Colonic mucosa (tissue), 4 donors: ENCODE measurements at regions not wholly inside any gene's neighbourhood (a gene's known extent, or its start where the extent isn't known, plus 50 kb on each side); places are given as distances from the start of the nearest gene placed in this dataset.

ENCODE experiments used
- DNase-seq: peaks from one replicate; pipeline ENCODE4 v3.0.0-alpha.2; 2020
- H3K27ac ChIP-seq: fragments of 200-600 bp; one replicate; pipeline ENCODE4 v1.8.0; 2021
- H3K27me3 ChIP-seq: fragments of 200-600 bp; one replicate; pipeline ENCODE4 v1.8.0; 2021
- H3K36me3 ChIP-seq: fragments of 200-600 bp; one replicate; pipeline ENCODE4 v1.8.0; 2021
- H3K4me1 ChIP-seq: fragments of 200-600 bp; one replicate; pipeline ENCODE4 v1.8.0; 2021; ENCODE audit warnings: mild to moderate bottlenecking
- H3K4me3 ChIP-seq: fragments of 200-600 bp; one replicate; pipeline ENCODE4 v1.8.0; 2021
- H3K9ac ChIP-seq, 2 donors: one replicate each; pipeline ENCODE4 v1.7.0; 2013; ENCODE audit warnings: control low read depth in 2 of 2, low read depth in 2 of 2, low read length in 2 of 2
- H3K9me3 ChIP-seq: fragments of 200-600 bp; one replicate; pipeline ENCODE4 v1.8.0; 2021
- CTCF ChIP-seq: fragments of 200-600 bp; IDR thresholded peaks from one replicate; pipeline ENCODE4 v1.8.0; 2022; ENCODE audit warnings: antibody characterized with exemption, mild to moderate bottlenecking
- intact Hi-C: fragments of 100-400 bp; cut with DNase I; formaldehyde crosslinking; loops from one replicate; pipeline ENCODE4 v1.14.1; 2022
- donor health status: healthy.
- donor health status: DM: no; HTN: no; CAD: no.
- donor health status: DM: no; HTN: no; CAD: no.

- intact Hi-C loops: no loop called here
- no peak overlapping the region for H3K9ac ChIP-seq
- H3K36me3 ChIP-seq: no peaks in the 10 kb centered on the region
- no peak for TF ChIP-seq CTCF
- no peaks in the 10 kb centered on the region for H3K9me3 ChIP-seq
- no peak overlapping the region for H3K27ac ChIP-seq
- H3K4me3 ChIP-seq: no peak overlapping the region
- DNase-seq: no peak
- H3K4me1 ChIP-seq: no peaks in the 10 kb centered on the region
- H3K27me3 ChIP-seq: no peaks in the 10 kb centered on the region
These were observed 265.4 kb upstream of the B3GAT1 start for GRCh38 chr11:134677397-134677822.

GRCh38 chr11:134676516-134677287, 264.7 kb upstream of the B3GAT1 start:
- TF ChIP-seq CTCF: no peak
- H3K36me3 ChIP-seq: no peaks in the 10 kb centered on the region
- DNase-seq: no peak
- no peaks in the 10 kb centered on the region for H3K27me3 ChIP-seq
- no peak overlapping the region for H3K9ac ChIP-seq
- H3K27ac ChIP-seq: no peak overlapping the region
- H3K4me1 ChIP-seq: no peaks in the 10 kb centered on the region
- intact Hi-C loops: no loop called here
- H3K4me3 ChIP-seq: no peak overlapping the region
- H3K9me3 ChIP-seq: no peaks in the 10 kb centered on the region

DNA sequence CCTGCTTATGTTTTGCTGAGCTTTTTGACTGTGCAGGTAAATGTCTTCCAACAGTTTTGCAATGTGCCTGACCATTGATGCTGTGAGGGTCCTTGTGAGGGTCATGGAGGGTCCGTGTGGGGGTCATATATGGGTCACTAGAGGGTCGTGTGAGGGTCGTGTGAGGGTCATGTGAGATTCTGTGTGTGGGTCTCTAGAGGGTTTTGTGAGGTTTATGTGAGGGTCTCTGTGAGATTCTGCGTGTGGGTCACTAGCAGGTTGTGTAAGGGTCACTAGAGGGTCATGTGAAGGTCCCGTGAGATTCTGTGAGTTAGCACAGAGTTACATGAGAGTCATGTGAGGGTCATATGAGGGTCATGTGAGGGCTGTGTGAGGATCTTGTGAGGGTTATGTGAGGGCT, 263.9 kb upstream of the B3GAT1 start:
- Histone ChIP-seq H3K4me1 (no peaks in the 10 kb centered on the region), H3K9ac (no peak overlapping the region), H3K27ac (no peak overlapping the region), H3K4me3 (no peak overlapping the region), H3K27me3 (no peaks in the 10 kb centered on the region), H3K9me3 (no peaks in the 10 kb centered on the region), H3K36me3 (no peaks in the 10 kb centered on the region)
- no peak for DNase-seq
- intact Hi-C loops: no loop called here
- no peak for TF ChIP-seq CTCF

- TF ChIP-seq CTCF: no peak
- Histone ChIP-seq H3K36me3 (no peaks in the 10 kb centered on the region), H3K27ac (no peak overlapping the region), H3K9ac (no peak overlapping the region), H3K9me3 (no peaks in the 10 kb centered on the region), H3K27me3 (no peaks in the 10 kb centered on the region), H3K4me3 (no peak overlapping the region), H3K4me1 (no peaks in the 10 kb centered on the region)
- DNase-seq: no peak
- intact Hi-C loops: no loop called here
These were observed 262.9 kb upstream of the B3GAT1 start for GRCh38 chr11:134674974-134675373.

DNA sequence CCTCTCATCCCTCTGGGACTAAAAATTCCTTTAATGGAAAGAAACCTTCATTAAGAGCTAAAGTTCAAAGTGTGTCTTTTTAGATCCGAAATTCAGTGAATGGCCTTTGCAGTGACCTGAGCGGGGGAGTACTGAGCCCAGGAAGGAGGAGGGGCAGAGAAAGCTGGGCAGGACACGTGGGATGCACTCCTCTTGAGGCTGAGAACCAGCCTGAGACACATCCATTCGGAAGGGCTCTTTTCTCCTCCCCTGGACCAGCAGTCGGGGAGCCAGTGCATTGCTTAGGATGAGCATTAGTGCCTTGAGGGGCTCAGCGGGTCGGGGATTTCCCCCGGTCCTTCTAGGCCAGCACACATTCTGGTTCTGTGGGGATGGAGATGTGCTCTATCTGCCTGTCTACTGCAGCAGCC, 258.9 kb upstream of the B3GAT1 start:
- H3K9me3 ChIP-seq: no peaks in the 10 kb centered on the region
- no peak overlapping the region for H3K9ac ChIP-seq
- TF ChIP-seq CTCF: no peak
- H3K36me3 ChIP-seq: no peaks in the 10 kb centered on the region
- no peak overlapping the region for H3K4me3 ChIP-seq
- intact Hi-C loops: no loop called here
- H3K27me3 ChIP-seq: no peaks in the 10 kb centered on the region
- no peak for DNase-seq
- no peaks in the 10 kb centered on the region for H3K4me1 ChIP-seq
- H3K27ac ChIP-seq: no peak overlapping the region
